GM23248 (cell line): ENCODE measurements at regions not wholly inside any gene's neighbourhood (a gene's known extent, or its start where the extent isn't known, plus 50 kb on each side); places are given as distances from the start of the nearest gene placed in this dataset.

Source experiments
- DNase-seq: peaks from one replicate; pipeline ENCODE4 v3.0.0-alpha.2; 2015
- H2AFZ ChIP-seq: fragments of 200-600 bp; sonication (generic); 2 replicates; pipeline ENCODE4 v1.6.1; 2016; ENCODE audit warnings: antibody characterized with exemption
- H3F3A ChIP-seq: fragments of 200-600 bp; sonication (generic); 2 replicates; pipeline ENCODE4 v1.6.1; 2016; ENCODE audit warnings: mild to moderate bottlenecking, antibody characterized with exemption, mixed run types; ENCODE audit not compliant: insufficient read depth
- H3K27ac ChIP-seq: fragments of 200-600 bp; sonication (generic); 2 replicates; pipeline ENCODE4 v1.5.1; 2016; ENCODE audit warnings: mild to moderate bottlenecking
- H3K27me3 ChIP-seq: fragments of 200-600 bp; sonication (generic); replicated peaks from 2 replicates; pipeline ENCODE4 v1.6.1; 2016; ENCODE audit warnings: mild to moderate bottlenecking; ENCODE audit not compliant: insufficient read depth
- H3K36me3 ChIP-seq: fragments of 200-600 bp; sonication (generic); 2 replicates; pipeline ENCODE4 v1.6.1; 2016; ENCODE audit warnings: low read depth, mild to moderate bottlenecking
- H3K4me1 ChIP-seq: fragments of 200-600 bp; sonication (generic); 2 replicates; pipeline ENCODE4 v1.6.1; 2016; ENCODE audit warnings: mild to moderate bottlenecking; ENCODE audit not compliant: insufficient read depth
- H3K4me2 ChIP-seq: fragments of 200-600 bp; sonication (generic); one replicate; pipeline ENCODE4 v1.6.1; 2016; ENCODE audit warnings: mild to moderate bottlenecking; ENCODE audit not compliant: unreplicated experiment
- H3K4me3 ChIP-seq: fragments of 200-600 bp; sonication (generic); 2 replicates; pipeline ENCODE4 v1.5.1; 2016; ENCODE audit warnings: mild to moderate bottlenecking
- H3K79me2 ChIP-seq: fragments of 200-600 bp; sonication (generic); 2 replicates; pipeline ENCODE4 v1.6.1; 2016; ENCODE audit warnings: mild to moderate bottlenecking; ENCODE audit not compliant: insufficient read depth
- H3K9ac ChIP-seq: fragments of 200-600 bp; sonication (generic); 2 replicates; pipeline ENCODE4 v1.6.1; 2016; ENCODE audit warnings: mild to moderate bottlenecking
- H3K9me2 ChIP-seq: fragments of 200-600 bp; sonication (generic); 2 replicates; pipeline ENCODE4 v1.6.1; 2016; ENCODE audit warnings: mixed run types, mild to moderate bottlenecking, moderate library complexity; ENCODE audit not compliant: insufficient read depth
- H3K9me3 ChIP-seq: fragments of 200-600 bp; sonication (generic); one replicate; pipeline ENCODE4 v1.6.1; 2017; ENCODE audit warnings: low read depth
- H4K20me1 ChIP-seq: fragments of 200-600 bp; sonication (generic); 2 replicates; pipeline ENCODE4 v1.6.0; 2016; ENCODE audit not compliant: insufficient read depth
- EZH2 ChIP-seq: fragments of 200-600 bp; sonication (generic); IDR thresholded peaks from 2 replicates; pipeline ENCODE4 v1.6.1; 2018; ENCODE audit warnings: antibody characterized with exemption, mild to moderate bottlenecking; ENCODE audit not compliant: insufficient read depth, poor library complexity, severe bottlenecking
- EZH2phosphoT487 ChIP-seq: fragments of 200-600 bp; sonication (generic); IDR thresholded peaks from 2 replicates; pipeline ENCODE4 v1.6.1; 2018; ENCODE audit warnings: antibody characterized with exemption, moderate library complexity, mild to moderate bottlenecking, low read depth; ENCODE audit not compliant: insufficient read depth
- WGBS, 2 experiments: methylation state at CpG; one replicate each; pipeline ENCODE4 v1.1.6; 2015 to 2017; ENCODE audit warnings: low lambda C conversion rate in 2 of 2, low coverage in 1 of 2; ENCODE audit errors: missing lambda C conversion rate in 2 of 2; 5-methylcytosine and 5-hydroxymethylcytosine counted together
- in situ Hi-C: fragments of 300-500 bp; cut with MboI; formaldehyde crosslinking; loops from 2 replicates; pipeline ENCODE4 v1.15.0; 2020

- H3K27me3 ChIP-seq = peaks cover 13% of the 10 kb centered on the region; the same call in 1 of the 2 replicates
- no peak for DNase-seq
- in situ Hi-C loops = no loop called here
Measured at GRCh38 chr13:75024602-75025001, 457.4 kb downstream of the TBC1D4 start.

DNA sequence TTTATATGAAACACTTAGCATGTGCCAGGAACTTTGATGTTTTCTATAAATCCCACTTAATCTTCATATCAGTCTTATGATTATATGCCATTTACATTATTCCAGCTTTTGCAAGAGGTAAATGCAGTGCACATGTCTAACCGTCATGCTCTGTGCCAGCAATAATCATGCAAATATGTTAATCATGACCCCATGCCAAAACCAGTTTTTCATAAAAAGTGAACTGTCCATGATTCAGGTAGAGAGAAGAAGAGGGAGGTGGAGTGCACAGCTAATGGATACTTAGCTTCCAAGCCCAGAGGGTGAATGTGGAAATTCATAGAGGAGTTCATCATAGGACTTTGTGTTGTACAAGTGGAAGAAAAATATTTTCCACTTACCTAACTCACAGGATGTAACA, 458.4 kb downstream of the TBC1D4 start:
- in situ Hi-C loops = no loop called here
- Histone ChIP-seq H3K27ac (no peak overlapping the region), H3F3A (no peaks in the 10 kb centered on the region), H3K4me2 (no peak overlapping the region), H4K20me1 (no peaks in the 10 kb centered on the region), H3K9me3 (no peaks in the 10 kb centered on the region), H3K27me3 (peaks cover 13% of the 10 kb centered on the region; the same call in 1 of the 2 replicates), H3K79me2 (no peaks in the 10 kb centered on the region), H3K9me2 (no peaks in the 10 kb centered on the region), H3K9ac (no peak overlapping the region), H2AFZ (no peak overlapping the region), H3K36me3 (no peaks in the 10 kb centered on the region), H3K4me1 (no peaks in the 10 kb centered on the region), H3K4me3 (no peak overlapping the region)
- WGBS, 2 experiments = 48 to 60% methylated on average over 1 of the region's 1 CpG
- no peak for DNase-seq
- TF ChIP-seq EZH2 = no peak
- TF ChIP-seq EZH2phosphoT487 = no peak

More at GRCh38 chr13:75024602-75025001, 457.4 kb downstream of the TBC1D4 start:
- Histone ChIP-seq H4K20me1 (no peaks in the 10 kb centered on the region), H3K4me1 (no peaks in the 10 kb centered on the region), H3K9ac (no peak overlapping the region), H3K4me2 (no peak overlapping the region), H2AFZ (no peak overlapping the region), H3K9me2 (no peaks in the 10 kb centered on the region), H3K27ac (no peak overlapping the region), H3K36me3 (no peaks in the 10 kb centered on the region), H3K4me3 (no peak overlapping the region), H3K9me3 (no peaks in the 10 kb centered on the region), H3F3A (no peaks in the 10 kb centered on the region), H3K79me2 (no peaks in the 10 kb centered on the region)
- TF ChIP-seq EZH2 (no peak), EZH2phosphoT487 (no peak)
- 0% methylated on average over 1 of the region's 1 CpG for WGBS, 2 experiments

- Histone ChIP-seq H3F3A (no peaks in the 10 kb centered on the region), H3K27ac (no peak overlapping the region), H3K9ac (no peak overlapping the region), H3K4me1 (no peaks in the 10 kb centered on the region), H3K27me3 (peaks cover 13% of the 10 kb centered on the region; the same call in 1 of the 2 replicates), H3K4me3 (no peak overlapping the region), H3K9me2 (no peaks in the 10 kb centered on the region), H2AFZ (no peak overlapping the region), H3K79me2 (no peaks in the 10 kb centered on the region), H3K9me3 (no peaks in the 10 kb centered on the region), H3K36me3 (no peaks in the 10 kb centered on the region), H4K20me1 (no peaks in the 10 kb centered on the region), H3K4me2 (no peak overlapping the region)
- 32 to 42% methylated on average over 5 of the region's 5 CpGs for WGBS, 2 experiments
- no peak for TF ChIP-seq EZH2
- no peak for TF ChIP-seq EZH2phosphoT487
- in situ Hi-C loops = no loop called here
- DNase-seq = no peak
Measured at GRCh38 chr13:75021151-75021550, 460.8 kb downstream of the TBC1D4 start.

GRCh38 chr13:75016225-75016624, 465.7 kb downstream of the TBC1D4 start:
- in situ Hi-C loops = no loop called here
- no peak overlapping the region for H3K27ac ChIP-seq
- WGBS, 2 experiments = 56 to 74% methylated on average over 1 of the region's 1 CpG

DNA sequence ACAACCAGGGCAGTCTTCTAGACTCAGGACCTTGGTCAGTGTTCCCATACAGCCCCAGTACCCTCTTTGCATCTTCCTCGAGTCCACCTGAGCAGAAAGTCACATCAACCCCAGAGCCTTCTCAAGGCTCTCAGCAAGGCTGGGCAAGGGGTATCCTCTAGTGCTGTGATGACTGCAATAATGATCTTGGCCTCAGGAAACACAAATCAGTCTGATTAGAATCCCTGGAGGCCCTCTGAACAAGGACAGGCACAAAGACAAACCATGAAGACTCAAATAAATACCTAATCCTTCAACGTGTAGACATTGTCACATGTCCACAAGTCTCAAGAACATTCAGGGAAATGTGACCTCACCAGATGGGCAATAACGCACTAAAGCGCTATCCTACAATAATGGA, 468.2 kb downstream of the TBC1D4 start:
- WGBS, 2 experiments = 54 to 57% methylated on average over 4 of the region's 4 CpGs
- no peak for DNase-seq
- no peak overlapping the region for H2AFZ ChIP-seq
- H4K20me1 ChIP-seq = no peaks in the 10 kb centered on the region
- no peak overlapping the region for H3K27ac ChIP-seq
- no peaks in the 10 kb centered on the region for H3K9me3 ChIP-seq
- peaks cover 11% of the 10 kb centered on the region for H3K27me3 ChIP-seq
- H3K79me2 ChIP-seq = no peaks in the 10 kb centered on the region
- H3F3A ChIP-seq = no peaks in the 10 kb centered on the region
- in situ Hi-C loops = no loop called here
- H3K4me3 ChIP-seq = no peak overlapping the region
- TF ChIP-seq EZH2phosphoT487 = no peak
- no peak for TF ChIP-seq EZH2
- H3K36me3 ChIP-seq = no peaks in the 10 kb centered on the region
- no peak overlapping the region for H3K4me2 ChIP-seq
- H3K4me1 ChIP-seq = no peaks in the 10 kb centered on the region
- H3K9ac ChIP-seq = no peak overlapping the region
- H3K9me2 ChIP-seq = no peaks in the 10 kb centered on the region

More at GRCh38 chr13:75016225-75016624, 465.7 kb downstream of the TBC1D4 start:
- H3K27me3 ChIP-seq = peaks cover 18% of the 10 kb centered on the region
- H3K4me1 ChIP-seq = no peaks in the 10 kb centered on the region
- no peak overlapping the region for H3K4me3 ChIP-seq
- no peaks in the 10 kb centered on the region for H3F3A ChIP-seq
- no peaks in the 10 kb centered on the region for H3K9me3 ChIP-seq
- no peaks in the 10 kb centered on the region for H3K36me3 ChIP-seq
- no peak for TF ChIP-seq EZH2
- no peak for TF ChIP-seq EZH2phosphoT487
- H3K79me2 ChIP-seq = no peaks in the 10 kb centered on the region
- H4K20me1 ChIP-seq = no peaks in the 10 kb centered on the region
- no peaks in the 10 kb centered on the region for H3K9me2 ChIP-seq
- H3K4me2 ChIP-seq = no peak overlapping the region
- H2AFZ ChIP-seq = no peak overlapping the region
- DNase-seq = no peak
- H3K9ac ChIP-seq = no peak overlapping the region
